Ishikawa (cell line): ENCODE measurements at regions not wholly inside any gene's neighbourhood (a gene's known extent, or its start where the extent isn't known, plus 50 kb on each side); places are given as distances from the start of the nearest gene placed in this dataset.

Source experiments
- CEBPB ChIP-seq: IDR thresholded peaks from 2 replicates; pipeline ENCODE4 v1.6.1; 2012
- CREB1 ChIP-seq: IDR thresholded peaks from 2 replicates; pipeline ENCODE4 v1.6.1; 2012; ENCODE audit warnings: low read depth
- EGR1 ChIP-seq: IDR thresholded peaks from 2 replicates; pipeline ENCODE4 v1.6.1; 2012
- EP300 ChIP-seq: IDR thresholded peaks from 2 replicates; pipeline ENCODE4 v1.6.1; 2012; ENCODE audit warnings: borderline replicate concordance
- FOXM1 ChIP-seq: IDR thresholded peaks from 2 replicates; pipeline ENCODE4 v1.6.1; 2012; ENCODE audit warnings: low read depth, borderline replicate concordance
- MAX ChIP-seq: IDR thresholded peaks from 2 replicates; pipeline ENCODE4 v1.6.1; 2012
- NFIC ChIP-seq: IDR thresholded peaks from 2 replicates; pipeline ENCODE4 v1.6.1; 2012
- RAD21 ChIP-seq: IDR thresholded peaks from 2 replicates; pipeline ENCODE4 v1.6.1; 2012; ENCODE audit warnings: low read depth
- REST ChIP-seq: IDR thresholded peaks from 2 replicates; pipeline ENCODE4 v1.6.1; 2012; ENCODE audit warnings: low read depth, mild to moderate bottlenecking
- TAF1 ChIP-seq: IDR thresholded peaks from 2 replicates; pipeline ENCODE4 v1.6.1; 2012; ENCODE audit warnings: low read depth, mild to moderate bottlenecking
- TCF12 ChIP-seq: IDR thresholded peaks from 2 replicates; pipeline ENCODE4 v1.6.1; 2012; ENCODE audit warnings: low read depth
- TEAD4 ChIP-seq: IDR thresholded peaks from 2 replicates; pipeline ENCODE4 v1.6.1; 2012
- USF1 ChIP-seq: IDR thresholded peaks from 2 replicates; pipeline ENCODE4 v1.6.1; 2012
- YY1 ChIP-seq: IDR thresholded peaks from 2 replicates; pipeline ENCODE4 v1.6.1; 2012; ENCODE audit warnings: low read depth
- ZBTB7A ChIP-seq: IDR thresholded peaks from 2 replicates; pipeline ENCODE4 v1.6.1; 2012; ENCODE audit warnings: low read depth

- no peak for TF ChIP-seq ZBTB7A
- TF ChIP-seq MAX, result no peak
- TF ChIP-seq FOXM1, result no peak
Measured at GRCh38 chr11:128018692-128019091, 568.7 kb downstream of the ETS1 start.

GRCh38 chr11:128005562-128005961, 581.8 kb downstream of the ETS1 start:
- no peak for TF ChIP-seq REST
- no peak for TF ChIP-seq USF1
- TF ChIP-seq CREB1, result no peak
- TF ChIP-seq TEAD4, result no peak
- no peak for TF ChIP-seq RAD21
- no peak for TF ChIP-seq NFIC
- no peak for TF ChIP-seq FOXM1
- TF ChIP-seq EGR1, result no peak
- TF ChIP-seq CEBPB, result no peak
- TF ChIP-seq TCF12, result no peak
- TF ChIP-seq TAF1, result no peak
- no peak for TF ChIP-seq EP300
- no peak for TF ChIP-seq MAX
- no peak for TF ChIP-seq YY1
- TF ChIP-seq ZBTB7A, result no peak

DNA sequence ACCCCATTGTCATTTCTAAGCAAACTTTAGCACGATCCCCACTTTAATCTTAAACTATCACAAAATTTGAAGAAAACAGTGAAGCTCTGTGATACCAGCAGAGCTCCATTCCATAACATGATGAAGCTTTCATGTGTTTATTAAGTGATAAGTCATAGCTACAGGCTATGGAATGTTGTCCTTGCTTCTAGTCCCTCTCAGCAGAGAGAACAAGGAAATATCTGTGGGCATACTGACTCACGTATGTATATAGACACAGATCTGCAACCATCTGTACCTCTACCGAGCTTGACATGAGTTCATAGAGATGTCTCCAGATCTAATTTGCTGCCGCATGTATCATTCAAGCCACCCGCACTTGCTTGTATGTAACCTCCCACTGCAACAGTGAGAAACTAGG, 588.9 kb downstream of the ETS1 start:
- TF ChIP-seq MAX, result no peak
- TF ChIP-seq USF1, result no peak
- TF ChIP-seq TAF1, result no peak
- TF ChIP-seq RAD21, result no peak
- TF ChIP-seq YY1, result no peak
- no peak for TF ChIP-seq EGR1
- TF ChIP-seq ZBTB7A, result no peak
- TF ChIP-seq FOXM1, result no peak
- TF ChIP-seq NFIC, result no peak
- no peak for TF ChIP-seq TEAD4
- no peak for TF ChIP-seq REST
- no peak for TF ChIP-seq TCF12
- no peak for TF ChIP-seq CEBPB
- TF ChIP-seq EP300, result no peak
- TF ChIP-seq CREB1, result no peak

GRCh38 chr11:127997594-127997993, 589.8 kb downstream of the ETS1 start:
- TF ChIP-seq TCF12 (no peak), CEBPB (no peak), TAF1 (no peak), USF1 (no peak)

- TF ChIP-seq TCF12 (no peak), CEBPB (no peak), CREB1 (no peak), TAF1 (no peak), TEAD4 (no peak), MAX (no peak), EGR1 (no peak), REST (no peak), YY1 (no peak), FOXM1 (no peak), ZBTB7A (no peak), RAD21 (no peak), USF1 (no peak), NFIC (no peak)
Measured at GRCh38 chr11:127996825-127997224, 590.5 kb downstream of the ETS1 start.
